Fibroblast of lung (primary cell): ENCODE measurements at regions not wholly inside any gene's neighbourhood (a gene's known extent, or its start where the extent isn't known, plus 50 kb on each side); places are given as distances from the start of the nearest gene placed in this dataset.

Experiments used
- CTCF ChIP-seq, 2 donors: IDR thresholded peaks in 1 of 2; conservative IDR thresholded peaks in 1 of 2; 1 replicate in 1 of 2; 2 replicates in 1 of 2; pipeline ENCODE4 v1.5.1; 2011 to 2012; ENCODE audit warnings: low read length in 2 of 2, control low read depth in 1 of 2, inconsistent platforms in 1 of 2, low read depth in 1 of 2, mild to moderate bottlenecking in 1 of 2
- EZH2 ChIP-seq: IDR thresholded peaks from 2 replicates; pipeline ENCODE4 v1.5.1; 2012; ENCODE audit warnings: low read length, control low read depth, mild to moderate bottlenecking; ENCODE audit errors: missing control alignments

GRCh38 chr5:9885164-9885563 is 255.0 kb upstream of the TAS2R1 start:
- TF ChIP-seq EZH2 (no peak), CTCF (conservative IDR thresholded peaks at IDR 0.05 in 1 of 2, IDR thresholded peaks at IDR 0.05 in 1 of 2; ENCODE audit: low read depth in 1 of 2, low read length in 2 of 2) (no peak)
